GM21786 (cell line): ENCODE measurements at regions not wholly inside any gene's neighbourhood (a gene's known extent, or its start where the extent isn't known, plus 50 kb on each side); places are given as distances from the start of the nearest gene placed in this dataset.
A peak's percentile ranks its signal among the peaks of the same experiment; 100 is the strongest.

Experiments used
- ATAC-seq: cut with Tn5 transposase; IDR thresholded peaks from one replicate; pipeline ENCODE4 v1.9.1; 2021; ENCODE audit not compliant: unreplicated experiment

GRCh38 chr11:110939471-110939870, 227.2 kb upstream of the ARHGAP20 start:
- ATAC-seq = no peak

GRCh38 chr11:110935018-110935640, 222.9 kb upstream of the ARHGAP20 start:
- no peak for ATAC-seq

- ATAC-seq = no peak
These were observed 216.9 kb upstream of the ARHGAP20 start for GRCh38 chr11:110929129-110929528.

- no peak for ATAC-seq
These were observed 216.2 kb upstream of the ARHGAP20 start for GRCh38 chr11:110928391-110928790.

GRCh38 chr11:110921742-110922521, 209.7 kb upstream of the ARHGAP20 start:
- no peak for ATAC-seq

GRCh38 chr11:110919241-110919922, 207.1 kb upstream of the ARHGAP20 start:
- ATAC-seq = peak; percentile 62

- no peak for ATAC-seq
These were observed 206.1 kb upstream of the ARHGAP20 start for GRCh38 chr11:110918351-110918750.

GRCh38 chr11:110912437-110912836, 200.2 kb upstream of the ARHGAP20 start:
- no peak for ATAC-seq

GRCh38 chr11:110910384-110910783, 198.1 kb upstream of the ARHGAP20 start:
- ATAC-seq = no peak

- no peak for ATAC-seq
These were observed 197.1 kb upstream of the ARHGAP20 start for GRCh38 chr11:110909336-110909735.

- no peak for ATAC-seq
These were observed 196.3 kb upstream of the ARHGAP20 start for GRCh38 chr11:110908401-110909105.

GRCh38 chr11:110907629-110908028, 195.4 kb upstream of the ARHGAP20 start:
- ATAC-seq = no peak

GRCh38 chr11:110903830-110904229, 191.6 kb upstream of the ARHGAP20 start:
- no peak for ATAC-seq

- no peak for ATAC-seq
These were observed 191.1 kb upstream of the ARHGAP20 start for GRCh38 chr11:110903378-110903777.

- no peak for ATAC-seq
These were observed 189.2 kb upstream of the ARHGAP20 start for GRCh38 chr11:110901441-110901840.

GRCh38 chr11:110900426-110900825, 188.2 kb upstream of the ARHGAP20 start:
- ATAC-seq = no peak

- no peak for ATAC-seq
These were observed 184.8 kb upstream of the ARHGAP20 start for GRCh38 chr11:110897035-110897434.

GRCh38 chr11:110896358-110896757, 184.1 kb upstream of the ARHGAP20 start:
- ATAC-seq = no peak

- no peak for ATAC-seq
These were observed 182.0 kb upstream of the ARHGAP20 start for GRCh38 chr11:110894224-110894623.

GRCh38 chr11:110892741-110893285, 180.6 kb upstream of the ARHGAP20 start:
- no peak for ATAC-seq

GRCh38 chr11:110891411-110891810, 179.2 kb upstream of the ARHGAP20 start:
- no peak for ATAC-seq
